IMR-90 (cell line): ENCODE measurements at regions not wholly inside any gene's neighbourhood (a gene's known extent, or its start where the extent isn't known, plus 50 kb on each side); places are given as distances from the start of the nearest gene placed in this dataset.

Experiments used
- ATAC-seq: fragments of 200-7000 bp; cut with Tn5 transposase; 2 replicates; pipeline ENCODE4 v1.9.1; 2020; ENCODE audit warnings: low read depth, mild to moderate bottlenecking, moderate library complexity
- BruUV-seq: library from RNA; stranded (reverse); fragments of 400-500 nt; replicated peaks from 2 replicates; lab custom pipeline; 2021; lab: Mats Ljungman, UMichigan
- CTCF ChIA-PET: fragments of 300-600 bp; formaldehyde crosslinking; extraction: SDS; loops from one replicate; lab custom pipeline; 2021; ENCODE audit warnings: antibody characterized with exemption; lab: Yijun Ruan, JAX
- POLR2A ChIA-PET: fragments of 300-600 bp; sonication (Branson Sonifier 250); formaldehyde crosslinking; loops from one replicate; lab custom pipeline; 2022; ENCODE audit warnings: antibody characterized with exemption; ENCODE audit not compliant: unreplicated experiment; lab: Charles Lee
- DNase-seq: peaks from one replicate; pipeline ENCODE4 v3.0.0; 2013
- H2AFZ ChIP-seq: replicated peaks from 2 replicates; pipeline ENCODE3; 2013; ENCODE audit warnings: low read length, mild to moderate bottlenecking; ENCODE audit not compliant: poor library complexity
- H2AK5ac ChIP-seq: 2 replicates; pipeline ENCODE4 v1.6.1; 2013; ENCODE audit warnings: low read depth, low read length, inconsistent platforms
- H2AK9ac ChIP-seq: replicated peaks from 2 replicates; pipeline ENCODE3; 2013; ENCODE audit warnings: mild to moderate bottlenecking, low read depth, low read length, moderate library complexity; ENCODE audit not compliant: poor library complexity
- H2BK120ac ChIP-seq: 2 replicates; pipeline ENCODE4 v1.6.1; 2013; ENCODE audit warnings: low read depth, low read length, inconsistent platforms
- H2BK15ac ChIP-seq: 3 replicates; pipeline ENCODE4 v1.6.1; 2013; ENCODE audit warnings: low read depth, low read length, inconsistent platforms
- H2BK20ac ChIP-seq: 2 replicates; pipeline ENCODE4 v1.6.1; 2013; ENCODE audit warnings: low read depth, mild to moderate bottlenecking, inconsistent platforms, low read length, moderate library complexity
- H2BK5ac ChIP-seq: 2 replicates; pipeline ENCODE4 v1.6.1; 2013; ENCODE audit warnings: mild to moderate bottlenecking, low read depth, low read length, inconsistent platforms; ENCODE audit not compliant: poor library complexity, severe bottlenecking
- H3K14ac ChIP-seq: replicated peaks from 2 replicates; pipeline ENCODE4 v1.6.1; 2013; ENCODE audit warnings: low read depth, low read length, inconsistent platforms
- H3K18ac ChIP-seq: 2 replicates; pipeline ENCODE4 v1.6.1; 2013; ENCODE audit warnings: low read depth, low read length, control low read depth
- H3K23ac ChIP-seq: 2 replicates; pipeline ENCODE4 v1.6.1; 2013; ENCODE audit warnings: low read depth, low read length, inconsistent platforms
- H3K27ac ChIP-seq: 2 replicates; pipeline ENCODE4 v1.5.1; 2013; ENCODE audit warnings: mild to moderate bottlenecking, control low read depth, low read length; ENCODE audit not compliant: insufficient read depth
- H3K27me3 ChIP-seq: 2 replicates; pipeline ENCODE4 v1.6.1; 2013; ENCODE audit warnings: low read length; ENCODE audit not compliant: control insufficient read depth, insufficient read depth
- H3K36me3 ChIP-seq: 2 replicates; pipeline ENCODE4 v1.6.1; 2013; ENCODE audit warnings: low read length, mixed read lengths; ENCODE audit not compliant: control insufficient read depth, insufficient read depth
- H3K4ac ChIP-seq: 2 replicates; pipeline ENCODE4 v1.6.1; 2013; ENCODE audit warnings: low read depth, low read length, inconsistent platforms
- H3K4me1 ChIP-seq: 2 replicates; pipeline ENCODE4 v1.6.1; 2013; ENCODE audit warnings: low read length, mixed read lengths; ENCODE audit not compliant: control insufficient read depth, insufficient read depth
- H3K4me2 ChIP-seq: 2 replicates; pipeline ENCODE4 v1.6.1; 2013; ENCODE audit warnings: low read depth, mild to moderate bottlenecking, control low read depth, low read length, moderate library complexity
- H3K4me3 ChIP-seq: 2 replicates; pipeline ENCODE4 v1.5.1; 2013; ENCODE audit warnings: low read depth, mild to moderate bottlenecking, control low read depth, low read length, moderate library complexity; ENCODE audit not compliant: insufficient read depth
- H3K56ac ChIP-seq: 2 replicates; pipeline ENCODE4 v1.6.1; 2013; ENCODE audit warnings: low read length, inconsistent platforms; ENCODE audit not compliant: insufficient read depth; ENCODE audit errors: extremely low read depth
- H3K79me1 ChIP-seq, 2 experiments: 2 replicates each; pipeline ENCODE4 v1.6.1; 2013; ENCODE audit warnings: low read length in 2 of 2, inconsistent platforms in 1 of 2, low read depth in 1 of 2
- H3K9ac ChIP-seq: 2 replicates; pipeline ENCODE4 v1.6.1; 2013; ENCODE audit warnings: low read depth, low read length, control low read depth
- H3K9me1 ChIP-seq: 2 replicates; pipeline ENCODE4 v1.6.1; 2013; ENCODE audit warnings: low read length, inconsistent platforms; ENCODE audit not compliant: insufficient read depth
- H3K9me3 ChIP-seq: 2 replicates; pipeline ENCODE4 v1.6.1; 2013; ENCODE audit warnings: low read length; ENCODE audit not compliant: control insufficient read depth, insufficient read depth
- H4K20me1 ChIP-seq: 2 replicates; pipeline ENCODE4 v1.6.1; 2013; ENCODE audit warnings: low read length, inconsistent platforms; ENCODE audit not compliant: insufficient read depth
- H4K5ac ChIP-seq: 2 replicates; pipeline ENCODE4 v1.6.1; 2013; ENCODE audit warnings: mild to moderate bottlenecking, low read depth, low read length, control low read depth
- H4K8ac ChIP-seq, 2 experiments: 2 replicates each; pipeline ENCODE4 v1.6.1; 2013; ENCODE audit warnings: low read depth in 2 of 2, low read length in 2 of 2, control low read depth in 1 of 2, inconsistent platforms in 1 of 2
- H4K91ac ChIP-seq: 2 replicates; pipeline ENCODE4 v1.6.1; 2013; ENCODE audit warnings: low read depth, low read length, inconsistent platforms; ENCODE audit not compliant: insufficient read depth
- CTCF ChIP-seq: conservative IDR thresholded peaks from 2 replicates; pipeline ENCODE4 v1.5.1; 2012; ENCODE audit warnings: mild to moderate bottlenecking, low read depth, low read length, improper control_type of control experiment
- ELK1 ChIP-seq: fragments of 150-350 bp; IDR thresholded peaks from 2 replicates; pipeline ENCODE4 v1.6.1; 2016; ENCODE audit warnings: low read depth, mild to moderate bottlenecking, low read length, moderate library complexity, borderline replicate concordance
- FOS ChIP-seq: fragments of 150-350 bp; IDR thresholded peaks from 2 replicates; pipeline ENCODE4 v1.6.1; 2016; ENCODE audit warnings: low read depth, low read length
- MAZ ChIP-seq: IDR thresholded peaks from 2 replicates; pipeline ENCODE4 v1.6.1; 2012; ENCODE audit warnings: low read depth, mild to moderate bottlenecking, low read length, improper control_type of control experiment, moderate library complexity, borderline replicate concordance
- MXI1 ChIP-seq: IDR thresholded peaks from 2 replicates; pipeline ENCODE4 v1.6.1; 2012; ENCODE audit warnings: low read depth, mild to moderate bottlenecking, low read length, moderate library complexity, borderline replicate concordance
- NFE2L2 ChIP-seq: fragments of 150-350 bp; IDR thresholded peaks from 2 replicates; pipeline ENCODE4 v1.6.1; 2016; ENCODE audit warnings: low read depth, mild to moderate bottlenecking, low read length
- POLR2A ChIP-seq: IDR thresholded peaks from 2 replicates; pipeline ENCODE4 v1.6.1; 2012; ENCODE audit warnings: mild to moderate bottlenecking, low read depth, low read length
- RAD21 ChIP-seq: IDR thresholded peaks from 2 replicates; pipeline ENCODE4 v1.6.1; 2012; ENCODE audit warnings: low read length, improper control_type of control experiment
- RCOR1 ChIP-seq: IDR thresholded peaks from 2 replicates; pipeline ENCODE4 v1.6.1; 2012; ENCODE audit warnings: mild to moderate bottlenecking, low read length, improper control_type of control experiment; ENCODE audit not compliant: insufficient replicate concordance
- RFX5 ChIP-seq: IDR thresholded peaks from 2 replicates; pipeline ENCODE4 v1.8.0; 2012; ENCODE audit warnings: low read depth, mild to moderate bottlenecking, low read length, moderate library complexity
- WGBS, 2 experiments: methylation state at CpG; one replicate each; pipeline versions ENCODE4 v1.1.5 to v1.1.7; 2013; ENCODE audit warnings: missing lambda C conversion rate in 2 of 2; ENCODE audit not compliant: insufficient read length in 1 of 2; ENCODE audit errors: extremely low coverage in 2 of 2; 5-methylcytosine and 5-hydroxymethylcytosine counted together
- dilution Hi-C: fragments of 300-500 bp; cut with HindIII; formaldehyde crosslinking; loops from one replicate; pipeline ENCODE4 v1.14.3; 2018; ENCODE audit warnings: low sequenced_read_pairs; ENCODE audit not compliant: unreplicated experiment
- in situ Hi-C: fragments of 300-500 bp; cut with MboI; formaldehyde crosslinking; loops from 3 replicates; pipeline ENCODE4 v1.14.3; 2019; ENCODE audit warnings: low sequenced_read_pairs, inconsistent platforms, mixed read lengths
- intact Hi-C: fragments of 100-400 bp; cut with micrococcal nuclease; formaldehyde crosslinking; loops from 2 replicates; pipeline ENCODE4 v1.10.0; 2022

GRCh38 chr11:29682856-29683255 is 334.0 kb downstream of the KCNA4 start:
- no peak overlapping the region for H2BK120ac ChIP-seq
- no peaks in the 10 kb centered on the region for H3K4me1 ChIP-seq
- no peaks in the 10 kb centered on the region for H3K27me3 ChIP-seq
- no peak overlapping the region for H2BK15ac ChIP-seq
- no peak overlapping the region for H3K56ac ChIP-seq
- intact Hi-C loops (no loop called here), in situ Hi-C loops (no loop called here), dilution Hi-C loops (no loop called here)
- no peaks in the 10 kb centered on the region for H3K36me3 ChIP-seq
- H3K14ac ChIP-seq, result no peak overlapping the region
- H4K5ac ChIP-seq, result no peak overlapping the region
- H3K4ac ChIP-seq, result no peak overlapping the region
- H3K27ac ChIP-seq, result no peak overlapping the region
- no peak overlapping the region for H3K4me3 ChIP-seq
- CTCF ChIA-PET, result interaction anchor here (0.6 kb wide), 1 partner anchor 41 kb away, joined by 5 read pairs; no protein-coding TSS in a partner anchor
- no peak overlapping the region for H3K9ac ChIP-seq
- no peak overlapping the region for H2BK5ac ChIP-seq
- no peaks in the 10 kb centered on the region for H3K79me1 ChIP-seq
- no peak overlapping the region for H4K8ac ChIP-seq
- POLR2A ChIA-PET, result no interaction called here
- H4K20me1 ChIP-seq, result no peaks in the 10 kb centered on the region
- H4K91ac ChIP-seq, result no peak overlapping the region
- no peak overlapping the region for H2AK5ac ChIP-seq
- no peak overlapping the region for H3K18ac ChIP-seq
- H3K4me2 ChIP-seq, result no peak overlapping the region
- no peaks in the 10 kb centered on the region for H3K9me3 ChIP-seq
- WGBS, 2 experiments, result no CpG with 5 or more reads among the region's 2 CpGs
- H3K9me1 ChIP-seq, result no peaks in the 10 kb centered on the region
- no TSS peak for BruUV-seq
- H2BK20ac ChIP-seq, result no peak overlapping the region
- DNase-seq (no peak), ATAC-seq (no peak)
- H3K23ac ChIP-seq, result no peak overlapping the region
- H2AFZ ChIP-seq, result no peak overlapping the region
- TF ChIP-seq MXI1 (no peak), MAZ (no peak), RFX5 (no peak), NFE2L2 (no peak), POLR2A (no peak), FOS (no peak), CTCF (no peak), RCOR1 (no peak), RAD21 (no peak), ELK1 (no peak)
- H2AK9ac ChIP-seq, result no peak overlapping the region
